H9 (cell line): ENCODE measurements at regions not wholly inside any gene's neighbourhood (a gene's known extent, or its start where the extent isn't known, plus 50 kb on each side); places are given as distances from the start of the nearest gene placed in this dataset.

ENCODE experiments used
- DNase-seq: peaks from one replicate; pipeline ENCODE4 v3.0.0-alpha.2; 2017
- H2AFZ ChIP-seq: one replicate; pipeline ENCODE4 v1.6.1; 2013; ENCODE audit warnings: mild to moderate bottlenecking, low read length, control low read depth, moderate library complexity
- H2AK5ac ChIP-seq: 2 replicates; pipeline ENCODE4 v1.6.1; 2013; ENCODE audit warnings: low read length, control low read depth, mixed read lengths; ENCODE audit not compliant: insufficient read length
- H2BK120ac ChIP-seq: one replicate; pipeline ENCODE4 v1.6.1; 2013; ENCODE audit warnings: low read depth, mild to moderate bottlenecking, low read length, control low read depth, inconsistent platforms; ENCODE audit not compliant: poor library complexity, severe bottlenecking
- H2BK12ac ChIP-seq: 2 replicates; pipeline ENCODE4 v1.6.1; 2013; ENCODE audit warnings: low read length, control low read depth, mixed read lengths, low read depth; ENCODE audit not compliant: insufficient read length
- H2BK15ac ChIP-seq: 2 replicates; pipeline ENCODE4 v1.6.1; 2013; ENCODE audit warnings: low read depth, low read length, control low read depth
- H2BK20ac ChIP-seq: one replicate; pipeline ENCODE4 v1.6.1; 2013; ENCODE audit warnings: low read depth, mild to moderate bottlenecking, low read length, control low read depth, inconsistent platforms; ENCODE audit not compliant: poor library complexity, severe bottlenecking
- H2BK5ac ChIP-seq: 2 replicates; pipeline ENCODE4 v1.6.1; 2013; ENCODE audit warnings: low read length, control low read depth, mixed read lengths; ENCODE audit not compliant: insufficient read length
- H3K14ac ChIP-seq: 2 replicates; pipeline ENCODE4 v1.6.1; 2013; ENCODE audit warnings: low read length, control low read depth; ENCODE audit not compliant: insufficient read depth
- H3K18ac ChIP-seq: 2 replicates; pipeline ENCODE4 v1.6.1; 2013; ENCODE audit warnings: low read depth, mild to moderate bottlenecking, mixed read lengths, low read length, control low read depth; ENCODE audit not compliant: insufficient read length
- H3K23ac ChIP-seq: 2 replicates; pipeline ENCODE4 v1.6.1; 2013; ENCODE audit warnings: low read length, control low read depth, mixed read lengths, low read depth; ENCODE audit not compliant: insufficient read length
- H3K23me2 ChIP-seq: 2 replicates; pipeline ENCODE4 v1.6.1; 2013; ENCODE audit warnings: low read depth, mild to moderate bottlenecking, mixed read lengths, low read length, control low read depth; ENCODE audit not compliant: insufficient read length, poor library complexity, severe bottlenecking
- H3K27ac ChIP-seq: 2 replicates; pipeline ENCODE4 v1.5.1; 2013; ENCODE audit warnings: low read length, control low read depth, mixed read lengths, low read depth; ENCODE audit not compliant: insufficient read length
- H3K27me3 ChIP-seq: 2 replicates; pipeline ENCODE4 v1.6.1; 2013; ENCODE audit warnings: low read length, control low read depth, inconsistent platforms; ENCODE audit not compliant: insufficient read depth
- H3K4ac ChIP-seq: 2 replicates; pipeline ENCODE4 v1.6.1; 2013; ENCODE audit warnings: low read depth, mild to moderate bottlenecking, control low read depth, inconsistent platforms, low read length, moderate library complexity
- H3K4me1 ChIP-seq: 2 replicates; pipeline ENCODE4 v1.6.1; 2013; ENCODE audit warnings: low read length, control low read depth, inconsistent platforms; ENCODE audit not compliant: insufficient read depth
- H3K4me2 ChIP-seq: 2 replicates; pipeline ENCODE4 v1.6.1; 2013; ENCODE audit warnings: low read length, control low read depth, mixed read lengths; ENCODE audit not compliant: insufficient read length, insufficient read depth
- H3K56ac ChIP-seq: 2 replicates; pipeline ENCODE4 v1.6.1; 2013; ENCODE audit warnings: low read depth, mild to moderate bottlenecking, mixed read lengths, low read length, control low read depth; ENCODE audit not compliant: insufficient read length
- H3K79me1 ChIP-seq: 2 replicates; pipeline ENCODE4 v1.6.1; 2013; ENCODE audit warnings: low read depth, mild to moderate bottlenecking, moderate library complexity, low read length, control low read depth, inconsistent platforms; ENCODE audit not compliant: insufficient read depth, poor library complexity, severe bottlenecking
- H3K79me2 ChIP-seq: 2 replicates; pipeline ENCODE4 v1.6.1; 2013; ENCODE audit warnings: low read length, control low read depth, inconsistent platforms; ENCODE audit not compliant: insufficient read depth
- H3K9ac ChIP-seq: 2 replicates; pipeline ENCODE4 v1.6.1; 2013; ENCODE audit warnings: low read length, control low read depth, mixed read lengths; ENCODE audit not compliant: insufficient read length; ENCODE audit errors: extremely low read depth
- H3K9me3 ChIP-seq: one replicate; pipeline ENCODE4 v1.6.1; 2013; ENCODE audit warnings: low read depth, low read length, inconsistent platforms; ENCODE audit not compliant: control insufficient read depth
- H3T11ph ChIP-seq: one replicate; pipeline ENCODE4 v1.6.1; 2013; ENCODE audit warnings: mild to moderate bottlenecking, low read length, control low read depth, inconsistent platforms
- H4K20me1 ChIP-seq: one replicate; pipeline ENCODE4 v1.6.1; 2013; ENCODE audit not compliant: control insufficient read depth, insufficient read length, insufficient read depth
- H4K5ac ChIP-seq: 2 replicates; pipeline ENCODE4 v1.6.1; 2013; ENCODE audit warnings: low read depth, mild to moderate bottlenecking, mixed read lengths, low read length, control low read depth; ENCODE audit not compliant: insufficient read length
- H4K8ac ChIP-seq: replicated peaks from 2 replicates; pipeline ENCODE4 v1.6.1; 2013; ENCODE audit warnings: low read length, control low read depth, mixed read lengths, low read depth; ENCODE audit not compliant: insufficient read length
- H4K91ac ChIP-seq: 2 replicates; pipeline ENCODE4 v1.6.1; 2013; ENCODE audit warnings: low read depth, mild to moderate bottlenecking, moderate library complexity, mixed read lengths, low read length, control low read depth; ENCODE audit not compliant: insufficient read length
- H3K27ac Mint-ChIP-seq, 3 experiments: 2 replicates in 2 of 3; 3 replicates in 1 of 3; pipeline ENCODE4 v1.8.0; 2020 to 2021; ENCODE audit warnings: mixed read lengths in 3 of 3, mild to moderate bottlenecking in 1 of 3, moderate library complexity in 1 of 3
- H3K27me3 Mint-ChIP-seq: 2 replicates; pipeline ENCODE4 v1.8.0; 2021; ENCODE audit warnings: low read depth, mild to moderate bottlenecking, moderate library complexity, mixed read lengths
- H3K36me3 Mint-ChIP-seq, 3 experiments: 2 replicates in 2 of 3; 3 replicates in 1 of 3; pipeline ENCODE4 v1.8.0; 2020 to 2021; ENCODE audit warnings: low read depth in 3 of 3, mixed read lengths in 3 of 3; ENCODE audit not compliant: insufficient read depth in 1 of 3
- H3K4me1 Mint-ChIP-seq, 2 experiments: 2 replicates each; pipeline ENCODE4 v1.8.0; 2020; ENCODE audit warnings: mixed read lengths in 2 of 2
- H3K4me3 Mint-ChIP-seq, 2 experiments: 2 replicates in 1 of 2; 3 replicates in 1 of 2; pipeline ENCODE4 v1.8.0; 2020 to 2021; ENCODE audit warnings: mild to moderate bottlenecking in 2 of 2, mixed read lengths in 2 of 2, moderate library complexity in 1 of 2
- H3K9me3 Mint-ChIP-seq, 2 experiments: 2 replicates in 1 of 2; 3 replicates in 1 of 2; pipeline ENCODE4 v1.8.0; 2020; ENCODE audit warnings: mild to moderate bottlenecking in 2 of 2, mixed read lengths in 2 of 2, moderate library complexity in 1 of 2
- WGBS: extraction: QIAGEN DNeasy Blood & Tissue Kit; methylation state at CpG from one replicate; pipeline ENCODE4 v1.1.7; 2013; ENCODE audit warnings: missing lambda C conversion rate, low lambda C conversion rate, mixed read lengths; ENCODE audit not compliant: insufficient read length; ENCODE audit errors: extremely low coverage; 5-methylcytosine and 5-hydroxymethylcytosine counted together
- TF ChIP-seq, protein P1 (sequence below): fragments of 200-600 bp; sonication (generic); conservative IDR thresholded peaks from 3 replicates; pipeline ENCODE4 v1.8.0; 2021; ENCODE audit warnings: antibody characterized with exemption, mild to moderate bottlenecking

DNA sequence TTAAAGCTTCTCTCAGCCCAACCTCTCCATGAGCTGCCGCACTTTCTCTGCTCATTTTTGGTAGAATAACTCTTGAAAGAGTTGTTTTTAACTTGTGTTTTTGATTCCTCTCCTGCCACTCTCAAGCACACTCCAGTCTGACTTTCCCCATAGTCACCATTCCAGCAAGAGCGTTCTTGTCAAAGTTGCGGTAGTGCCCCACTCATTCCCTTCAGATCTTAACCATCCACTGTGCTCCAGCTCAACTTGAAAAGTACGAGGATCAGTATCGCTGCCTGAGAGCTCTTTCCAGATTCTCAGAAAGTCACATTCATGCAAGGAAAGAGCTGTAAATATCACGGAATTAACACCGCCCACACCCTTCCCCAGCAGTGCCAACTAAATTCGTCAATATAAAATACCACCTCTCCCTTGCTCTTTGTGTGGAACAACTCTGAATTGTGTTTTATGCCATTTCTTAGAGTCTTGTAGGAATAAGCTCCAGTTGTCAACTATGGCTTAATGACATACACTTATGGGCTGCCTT, 59.7 kb upstream of the IL15 start:
- Histone ChIP-seq H3K9me3 (no peaks in the 10 kb centered on the region), H3K27me3 (no peaks in the 10 kb centered on the region), H2AK5ac (no peak overlapping the region), H3K23ac (no peak overlapping the region), H4K8ac (no peak overlapping the region), H3K14ac (no peak overlapping the region), H2BK5ac (no peak overlapping the region), H3K4me1 (no peaks in the 10 kb centered on the region), H3K23me2 (no peaks in the 10 kb centered on the region), H3K27ac (no peak overlapping the region), H3K56ac (no peak overlapping the region), H2AFZ (no peak overlapping the region), H3T11ph (no peak overlapping the region), H3K4ac (no peak overlapping the region), H3K79me2 (no peaks in the 10 kb centered on the region), H3K4me2 (no peak overlapping the region), H4K5ac (no peak overlapping the region), H2BK20ac (no peak overlapping the region), H2BK12ac (no peak overlapping the region), H4K91ac (no peak overlapping the region), H2BK120ac (no peak overlapping the region), H3K79me1 (no peaks in the 10 kb centered on the region), H4K20me1 (no peaks in the 10 kb centered on the region), H3K18ac (no peak overlapping the region), H3K9ac (no peak overlapping the region), H2BK15ac (no peak overlapping the region)
- H3K27ac Mint-ChIP-seq = no peak overlapping the region
- DNase-seq = no peak
- H3K27me3 Mint-ChIP-seq = no peaks in the 10 kb centered on the region
- no peak overlapping the region for H3K4me3 Mint-ChIP-seq
- TF ChIP-seq, protein P1, sequence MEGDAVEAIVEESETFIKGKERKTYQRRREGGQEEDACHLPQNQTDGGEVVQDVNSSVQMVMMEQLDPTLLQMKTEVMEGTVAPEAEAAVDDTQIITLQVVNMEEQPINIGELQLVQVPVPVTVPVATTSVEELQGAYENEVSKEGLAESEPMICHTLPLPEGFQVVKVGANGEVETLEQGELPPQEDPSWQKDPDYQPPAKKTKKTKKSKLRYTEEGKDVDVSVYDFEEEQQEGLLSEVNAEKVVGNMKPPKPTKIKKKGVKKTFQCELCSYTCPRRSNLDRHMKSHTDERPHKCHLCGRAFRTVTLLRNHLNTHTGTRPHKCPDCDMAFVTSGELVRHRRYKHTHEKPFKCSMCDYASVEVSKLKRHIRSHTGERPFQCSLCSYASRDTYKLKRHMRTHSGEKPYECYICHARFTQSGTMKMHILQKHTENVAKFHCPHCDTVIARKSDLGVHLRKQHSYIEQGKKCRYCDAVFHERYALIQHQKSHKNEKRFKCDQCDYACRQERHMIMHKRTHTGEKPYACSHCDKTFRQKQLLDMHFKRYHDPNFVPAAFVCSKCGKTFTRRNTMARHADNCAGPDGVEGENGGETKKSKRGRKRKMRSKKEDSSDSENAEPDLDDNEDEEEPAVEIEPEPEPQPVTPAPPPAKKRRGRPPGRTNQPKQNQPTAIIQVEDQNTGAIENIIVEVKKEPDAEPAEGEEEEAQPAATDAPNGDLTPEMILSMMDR = no peak
- H3K4me1 Mint-ChIP-seq = no peaks in the 10 kb centered on the region
- no peaks in the 10 kb centered on the region for H3K36me3 Mint-ChIP-seq
- H3K9me3 Mint-ChIP-seq = no peaks in the 10 kb centered on the region
- WGBS = no CpG with 5 or more reads among the region's 8 CpGs
